HCT116 (cell line): ENCODE measurements at regions not wholly inside any gene's neighbourhood (a gene's known extent, or its start where the extent isn't known, plus 50 kb on each side); places are given as distances from the start of the nearest gene placed in this dataset.

Source experiments
- ATAC-seq: fragments of 200-7000 bp; cut with Tn5 transposase; 2 replicates; pipeline ENCODE4 v1.9.1; 2020; ENCODE audit warnings: mild to moderate bottlenecking, moderate library complexity
- BruUV-seq: library from RNA; stranded (reverse); fragments of 400-500 nt; replicated peaks from 2 replicates; lab custom pipeline; 2021; lab: Mats Ljungman, UMichigan
- CTCF ChIA-PET: fragments of 300-600 bp; sonication (Branson Sonifier 250); formaldehyde crosslinking; loops from one replicate; lab custom pipeline; 2021; ENCODE audit warnings: antibody characterized with exemption; lab: Charles Lee
- POLR2A ChIA-PET: fragments of 300-600, 350-600 bp; sonication (Branson Sonifier 250); formaldehyde crosslinking; loops from one replicate; lab custom pipeline; 2021; ENCODE audit warnings: antibody characterized with exemption; lab: Charles Lee
- RAD21 ChIA-PET, 2 experiments: fragments of 300-600 bp; sonication (Branson Sonifier 250); formaldehyde crosslinking; loops; one replicate each; lab custom pipeline; 2023; ENCODE audit warnings: low total read pairs in 2 of 2; ENCODE audit not compliant: uncharacterized antibody in 2 of 2, unreplicated experiment in 2 of 2, low non-redundant PET in 1 of 2; lab: Charles Lee
- DNase-seq: peaks from one replicate; pipeline ENCODE4 v3.0.0-alpha.2; 2010; ENCODE audit warnings: low read depth, low spot score
- H2AFZ ChIP-seq: fragments of 200-600 bp; shearing (Covaris generic), sonication (generic); 2 replicates; pipeline ENCODE4 v1.6.1; 2017; ENCODE audit warnings: low read depth, mixed run types, mixed read lengths, antibody characterized with exemption, low read length; ENCODE audit not compliant: poor library complexity, severe bottlenecking
- H3K27ac ChIP-seq: 2 replicates; pipeline ENCODE4 v1.5.1; 2012; ENCODE audit warnings: low read depth, low read length
- H3K27me3 ChIP-seq: fragments of 200-600 bp; sonication (generic); 2 replicates; pipeline ENCODE4 v1.6.1; 2016; ENCODE audit warnings: mixed run types, low read length, mixed read lengths; ENCODE audit not compliant: insufficient read depth
- H3K36me3 ChIP-seq, 2 experiments: fragments of 200-500 bp in 1 of 2; fragments of 200-600 bp in 1 of 2; sonication (Bioruptor generic) in 1 of 2; sonication (generic) in 1 of 2; 2 replicates each; pipeline versions ENCODE4 v1.5.1 to v1.6.1; 2014 to 2016; ENCODE audit warnings: low read length in 2 of 2, inconsistent platforms in 1 of 2, mixed read lengths in 1 of 2, mixed run types in 1 of 2; ENCODE audit not compliant: insufficient read depth in 2 of 2, control insufficient read depth in 1 of 2
- H3K4me1 ChIP-seq, 2 experiments: fragments of 200-600 bp in 1 of 2; sonication (generic) in 1 of 2; 2 replicates each; pipeline versions ENCODE4 v1.5.1 to v1.6.1; 2012 to 2017; ENCODE audit warnings: low read length in 2 of 2, inconsistent platforms in 1 of 2, mild to moderate bottlenecking in 1 of 2, mixed read lengths in 1 of 2, mixed run types in 1 of 2, moderate library complexity in 1 of 2; ENCODE audit not compliant: insufficient read depth in 2 of 2, control insufficient read depth in 1 of 2
- H3K4me2 ChIP-seq: fragments of 200-600 bp; sonication (generic); 2 replicates; pipeline ENCODE4 v1.6.1; 2017; ENCODE audit warnings: mixed run types, low read length, mixed read lengths
- H3K4me3 ChIP-seq, 2 experiments: fragments of 200-600 bp in 1 of 2; sonication (generic) in 1 of 2; replicated peaks in 1 of 2; 2 replicates each; pipeline ENCODE4 v1.5.1; 2011 to 2016; ENCODE audit warnings: low read length in 2 of 2, control low read depth in 1 of 2, low read depth in 1 of 2, mild to moderate bottlenecking in 1 of 2, mixed read lengths in 1 of 2, mixed run types in 1 of 2
- H3K79me2 ChIP-seq: fragments of 200-600 bp; sonication (generic); 2 replicates; pipeline ENCODE4 v1.6.1; 2017; ENCODE audit warnings: mild to moderate bottlenecking, mixed run types, low read length, moderate library complexity, mixed read lengths; ENCODE audit not compliant: insufficient read depth
- H3K9ac ChIP-seq: fragments of 200-600 bp; sonication (generic); 2 replicates; pipeline ENCODE4 v1.6.1; 2016; ENCODE audit warnings: low read length, mixed read lengths
- H3K9me2 ChIP-seq: fragments of 200-600 bp; sonication (generic), shearing (Covaris generic); 2 replicates; pipeline ENCODE4 v1.6.1; 2017; ENCODE audit warnings: mixed run types, mild to moderate bottlenecking, moderate library complexity; ENCODE audit not compliant: insufficient read depth
- H3K9me3 ChIP-seq, 2 experiments: fragments of 200-500 bp in 1 of 2; fragments of 200-600 bp in 1 of 2; sonication (Bioruptor generic) in 1 of 2; sonication (generic) in 1 of 2; 2 replicates each; pipeline ENCODE4 v1.6.1; 2014 to 2017; ENCODE audit warnings: low read length in 2 of 2, mixed read lengths in 2 of 2, inconsistent platforms in 1 of 2, low read depth in 1 of 2, mild to moderate bottlenecking in 1 of 2, mixed run types in 1 of 2, moderate library complexity in 1 of 2; ENCODE audit not compliant: control insufficient read depth in 1 of 2, insufficient read depth in 1 of 2
- H4K20me1 ChIP-seq: fragments of 200-600 bp; sonication (generic), shearing (Covaris generic); 2 replicates; pipeline ENCODE4 v1.6.1; 2017; ENCODE audit warnings: mixed run types, mild to moderate bottlenecking, moderate library complexity; ENCODE audit not compliant: insufficient read depth
- EGR1 ChIP-seq: IDR thresholded peaks from 2 replicates; pipeline ENCODE4 v1.6.1; 2012; ENCODE audit warnings: low read depth
- EZH2phosphoT487 ChIP-seq: fragments of 200-600 bp; IDR thresholded peaks from 2 replicates; pipeline ENCODE4 v1.6.1; 2018; ENCODE audit warnings: antibody characterized with exemption, borderline replicate concordance
- JUND ChIP-seq: IDR thresholded peaks from 2 replicates; pipeline ENCODE4 v1.6.1; 2012
- MAX ChIP-seq: IDR thresholded peaks from 2 replicates; pipeline ENCODE4 v1.6.1; 2012
- POLR2AphosphoS5 ChIP-seq: IDR thresholded peaks from 2 replicates; pipeline ENCODE4 v1.6.1; 2011; ENCODE audit warnings: mild to moderate bottlenecking, low read depth, low read length, moderate library complexity
- SIN3A ChIP-seq: IDR thresholded peaks from 2 replicates; pipeline ENCODE4 v1.6.1; 2012; ENCODE audit warnings: low read depth
- SRF ChIP-seq: IDR thresholded peaks from 2 replicates; pipeline ENCODE4 v1.6.1; 2012; ENCODE audit warnings: low read depth
- ZBTB33 ChIP-seq: IDR thresholded peaks from 2 replicates; pipeline ENCODE4 v1.6.1; 2011; ENCODE audit warnings: mild to moderate bottlenecking, low read length, moderate library complexity; ENCODE audit not compliant: insufficient replicate concordance; ENCODE audit errors: extremely low read depth
- ZFX ChIP-seq: fragments of 450-650 bp; IDR thresholded peaks from 2 replicates; pipeline ENCODE4 v1.6.1; 2017
- ZNF274 ChIP-seq: fragments of 200-500 bp; sonication (Bioruptor generic); IDR thresholded peaks from 2 replicates; pipeline ENCODE4 v1.6.1; 2014; ENCODE audit warnings: mild to moderate bottlenecking, low read depth, low read length, inconsistent platforms
- intact Hi-C: fragments of 100-400 bp; cut with micrococcal nuclease; formaldehyde crosslinking; loops from 2 replicates; pipeline ENCODE4 v1.10.0; 2022
- TF ChIP-seq, protein P1 (sequence below), 3 experiments: fragments of 200-600 bp in 1 of 3; sonication (generic) in 1 of 3; IDR thresholded peaks in 2 of 3; conservative IDR thresholded peaks in 1 of 3; 2 replicates each; pipeline ENCODE4 v1.5.1; 2012 to 2017; ENCODE audit warnings: low read depth in 2 of 3, low read length in 2 of 3, antibody characterized with exemption in 1 of 3, borderline replicate concordance in 1 of 3, control low read depth in 1 of 3, mild to moderate bottlenecking in 1 of 3, mixed read lengths in 1 of 3, mixed run types in 1 of 3, moderate library complexity in 1 of 3; ENCODE audit not compliant: insufficient read depth in 1 of 3

DNA sequence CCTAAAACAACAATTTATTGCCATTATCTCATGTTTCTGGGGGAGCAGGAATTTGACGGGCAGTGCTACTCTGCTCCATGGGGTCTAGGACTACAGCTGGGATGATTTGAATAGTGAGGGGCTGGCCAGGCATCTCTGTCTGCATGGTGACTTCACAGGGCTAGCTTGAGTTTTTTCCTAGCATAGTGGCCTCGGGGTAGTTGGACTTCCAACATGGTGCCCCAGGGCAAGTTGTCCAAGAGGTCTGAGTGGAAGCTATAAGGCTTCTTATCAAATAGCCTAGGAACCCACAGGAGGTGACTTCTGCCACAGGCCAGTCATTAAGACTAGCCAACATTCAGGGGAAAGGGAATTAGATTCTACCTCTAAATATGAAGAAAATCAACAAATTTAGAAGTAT is 92.0 kb upstream of the WLS start:
- ChIA-PET RAD21 (no interaction called here), CTCF (interaction anchor here (0.6 to 2.2 kb wide), 4 partner anchors 19 to 474 kb away, joined by 3 to 8 read pairs (median 4); no protein-coding TSS in a partner anchor), POLR2A (no interaction called here)
- ATAC-seq: no peak
- H3K9me2 ChIP-seq: no peaks in the 10 kb centered on the region
- TF ChIP-seq ZNF274 (no peak), ZBTB33 (no peak), EZH2phosphoT487 (no peak), SIN3A (no peak), MAX (no peak), SRF (no peak), EGR1 (no peak), POLR2AphosphoS5 (no peak), JUND (no peak), ZFX (no peak)
- TF ChIP-seq, protein P1, sequence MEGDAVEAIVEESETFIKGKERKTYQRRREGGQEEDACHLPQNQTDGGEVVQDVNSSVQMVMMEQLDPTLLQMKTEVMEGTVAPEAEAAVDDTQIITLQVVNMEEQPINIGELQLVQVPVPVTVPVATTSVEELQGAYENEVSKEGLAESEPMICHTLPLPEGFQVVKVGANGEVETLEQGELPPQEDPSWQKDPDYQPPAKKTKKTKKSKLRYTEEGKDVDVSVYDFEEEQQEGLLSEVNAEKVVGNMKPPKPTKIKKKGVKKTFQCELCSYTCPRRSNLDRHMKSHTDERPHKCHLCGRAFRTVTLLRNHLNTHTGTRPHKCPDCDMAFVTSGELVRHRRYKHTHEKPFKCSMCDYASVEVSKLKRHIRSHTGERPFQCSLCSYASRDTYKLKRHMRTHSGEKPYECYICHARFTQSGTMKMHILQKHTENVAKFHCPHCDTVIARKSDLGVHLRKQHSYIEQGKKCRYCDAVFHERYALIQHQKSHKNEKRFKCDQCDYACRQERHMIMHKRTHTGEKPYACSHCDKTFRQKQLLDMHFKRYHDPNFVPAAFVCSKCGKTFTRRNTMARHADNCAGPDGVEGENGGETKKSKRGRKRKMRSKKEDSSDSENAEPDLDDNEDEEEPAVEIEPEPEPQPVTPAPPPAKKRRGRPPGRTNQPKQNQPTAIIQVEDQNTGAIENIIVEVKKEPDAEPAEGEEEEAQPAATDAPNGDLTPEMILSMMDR (IDR thresholded peaks at IDR 0.05 in 2 of 3, conservative IDR thresholded peaks at IDR 0.05 in 1 of 3; ENCODE audit: borderline replicate concordance in 1 of 3, insufficient read depth in 1 of 3, low read depth in 2 of 3, low read length in 2 of 3): no peak
- H4K20me1 ChIP-seq: no peaks in the 10 kb centered on the region
- no peak overlapping the region for H3K4me3 ChIP-seq
- H2AFZ ChIP-seq: peak overlapping the region; percentile 83
- H3K4me1 ChIP-seq: peaks cover 40 to 43% of the 10 kb centered on the region in 2 experiments
- H3K36me3 ChIP-seq: no peaks in the 10 kb centered on the region
- no peak for DNase-seq
- no peaks in the 10 kb centered on the region for H3K79me2 ChIP-seq
- no peak overlapping the region for H3K9ac ChIP-seq
- intact Hi-C loops: loop anchor here (5.0 kb wide), 1 partner anchor 152 kb away; no protein-coding TSS in a partner anchor
- BruUV-seq: no TSS peak
- H3K4me2 ChIP-seq: no peak overlapping the region
- H3K9me3 ChIP-seq: no peaks in the 10 kb centered on the region
- H3K27ac ChIP-seq: no peak overlapping the region; the same call in 1 of the 2 replicates
- H3K27me3 ChIP-seq: no peaks in the 10 kb centered on the region
